Gastrocnemius medialis (tissue), 4 donors: ENCODE measurements at regions not wholly inside any gene's neighbourhood (a gene's known extent, or its start where the extent isn't known, plus 50 kb on each side); places are given as distances from the start of the nearest gene placed in this dataset.

ENCODE experiments used
- POLR2A ChIP-seq, 2 donors: fragments of 450-650 bp; IDR thresholded peaks; one replicate each; pipeline ENCODE4 v1.6.1; 2017; ENCODE audit warnings: antibody characterized with exemption in 2 of 2, mild to moderate bottlenecking in 2 of 2, moderate library complexity in 2 of 2
- TF ChIP-seq, protein P1 (sequence below), 5 experiments: fragments of 450-650 bp in 3 of 5; fragments of 200-600 bp in 2 of 5; sonication (generic) in 2 of 5; IDR thresholded peaks in 4 of 5; conservative IDR thresholded peaks in 1 of 5; 1 replicate in 4 of 5; 2 replicates in 1 of 5; pipeline ENCODE4 v1.5.1; 2016 to 2019; ENCODE audit warnings: antibody characterized with exemption in 5 of 5, mild to moderate bottlenecking in 3 of 5, moderate library complexity in 3 of 5

DNA sequence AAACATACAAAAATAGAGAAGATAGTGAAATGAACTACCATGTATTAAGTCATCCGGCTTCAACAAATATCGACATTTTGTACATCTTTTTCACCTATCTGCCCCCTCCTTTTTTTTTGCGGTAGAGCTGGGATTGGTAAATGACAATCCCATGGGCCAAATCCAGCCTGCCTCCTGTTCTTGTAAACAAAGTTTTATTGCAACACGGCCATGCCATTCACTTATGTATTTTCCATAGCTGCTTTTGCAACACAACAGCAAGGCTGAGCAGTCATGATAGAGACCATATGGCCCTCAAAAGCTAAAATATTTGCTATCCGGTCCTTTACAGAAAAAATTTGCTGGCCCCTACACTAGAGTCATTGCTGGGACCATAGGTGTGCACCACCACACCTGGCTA lies 58.1 kb upstream of the PLEKHG3 start:
- TF ChIP-seq, protein P1, sequence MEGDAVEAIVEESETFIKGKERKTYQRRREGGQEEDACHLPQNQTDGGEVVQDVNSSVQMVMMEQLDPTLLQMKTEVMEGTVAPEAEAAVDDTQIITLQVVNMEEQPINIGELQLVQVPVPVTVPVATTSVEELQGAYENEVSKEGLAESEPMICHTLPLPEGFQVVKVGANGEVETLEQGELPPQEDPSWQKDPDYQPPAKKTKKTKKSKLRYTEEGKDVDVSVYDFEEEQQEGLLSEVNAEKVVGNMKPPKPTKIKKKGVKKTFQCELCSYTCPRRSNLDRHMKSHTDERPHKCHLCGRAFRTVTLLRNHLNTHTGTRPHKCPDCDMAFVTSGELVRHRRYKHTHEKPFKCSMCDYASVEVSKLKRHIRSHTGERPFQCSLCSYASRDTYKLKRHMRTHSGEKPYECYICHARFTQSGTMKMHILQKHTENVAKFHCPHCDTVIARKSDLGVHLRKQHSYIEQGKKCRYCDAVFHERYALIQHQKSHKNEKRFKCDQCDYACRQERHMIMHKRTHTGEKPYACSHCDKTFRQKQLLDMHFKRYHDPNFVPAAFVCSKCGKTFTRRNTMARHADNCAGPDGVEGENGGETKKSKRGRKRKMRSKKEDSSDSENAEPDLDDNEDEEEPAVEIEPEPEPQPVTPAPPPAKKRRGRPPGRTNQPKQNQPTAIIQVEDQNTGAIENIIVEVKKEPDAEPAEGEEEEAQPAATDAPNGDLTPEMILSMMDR (IDR thresholded peaks at IDR 0.05 in 4 of 5, conservative IDR thresholded peaks at IDR 0.05 in 1 of 5), result no peak
- TF ChIP-seq POLR2A (IDR thresholded peaks at IDR 0.05), result no peak
